ENCODE measurements at regions not wholly inside any gene's neighbourhood (a gene's known extent, or its start where the extent isn't known, plus 50 kb on each side); places are given as distances from the start of the nearest gene placed in this dataset.

DNA sequence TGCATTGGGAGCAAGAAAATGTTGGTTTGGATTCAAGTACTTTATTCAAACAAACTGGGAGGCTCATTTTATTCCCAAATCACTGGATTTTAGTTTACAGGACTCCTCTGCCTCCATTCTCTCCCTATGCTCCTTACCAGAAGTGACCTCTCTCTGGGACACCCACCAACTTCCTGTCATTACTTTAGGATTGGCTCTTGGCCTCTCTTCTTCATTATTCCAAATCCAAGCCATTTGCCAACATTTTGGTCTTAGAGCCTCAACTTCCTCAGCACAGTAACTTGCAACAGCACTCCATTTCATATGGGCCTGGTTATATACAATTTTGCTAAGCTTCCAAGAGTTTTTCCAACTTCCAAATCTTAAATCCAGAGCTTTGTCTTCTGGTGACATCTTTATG lies 432.1 kb downstream of the NR2F2 start:
- Histone ChIP-seq H3K4me3 (ENCODE audit: insufficient read depth, low read depth, low read length) (no peak overlapping the region), H2AFZ (replicated peaks; ENCODE audit: low read length, poor library complexity) (no peak overlapping the region), H2BK15ac (ENCODE audit: low read depth, low read length) (no peak overlapping the region), H3K4ac (ENCODE audit: low read depth, low read length) (no peak overlapping the region), H2BK5ac (ENCODE audit: low read depth, low read length, poor library complexity, severe bottlenecking) (no peak overlapping the region), H3K9me3 (ENCODE audit: control insufficient read depth, insufficient read depth, low read length) (peaks cover 14% of the 10 kb centered on the region), H4K8ac (ENCODE audit: low read depth in 2 of 2, low read length in 2 of 2) (no peak overlapping the region), H3K4me1 (ENCODE audit: control insufficient read depth, insufficient read depth, low read length) (no peaks in the 10 kb centered on the region), H4K20me1 (ENCODE audit: insufficient read depth, low read length) (no peaks in the 10 kb centered on the region), H3K56ac (ENCODE audit: extremely low read depth, insufficient read depth, low read length) (no peak overlapping the region), H3K14ac (replicated peaks; ENCODE audit: low read depth, low read length) (no peak overlapping the region), H3K4me2 (ENCODE audit: low read depth, low read length) (no peak overlapping the region), H2AK5ac (ENCODE audit: low read depth, low read length) (no peak overlapping the region), H3K9ac (ENCODE audit: low read depth, low read length) (no peak overlapping the region), H3K27ac (ENCODE audit: insufficient read depth, low read length) (no peak overlapping the region), H3K18ac (ENCODE audit: low read depth, low read length) (no peak overlapping the region), H2BK120ac (ENCODE audit: low read depth, low read length) (no peak overlapping the region), H3K23ac (ENCODE audit: low read depth, low read length) (no peak overlapping the region), H3K79me1 (ENCODE audit: low read depth in 1 of 2, low read length in 2 of 2) (no peaks in the 10 kb centered on the region), H3K36me3 (ENCODE audit: control insufficient read depth, insufficient read depth, low read length) (no peaks in the 10 kb centered on the region), H3K9me1 (ENCODE audit: insufficient read depth, low read length) (no peaks in the 10 kb centered on the region), H4K91ac (ENCODE audit: insufficient read depth, low read depth, low read length) (no peak overlapping the region), H3K27me3 (ENCODE audit: control insufficient read depth, insufficient read depth, low read length) (no peaks in the 10 kb centered on the region), H4K5ac (ENCODE audit: low read depth, low read length) (no peak overlapping the region), H2AK9ac (replicated peaks; ENCODE audit: low read depth, low read length, poor library complexity) (no peak overlapping the region), H2BK20ac (ENCODE audit: low read depth, low read length) (no peak overlapping the region)
- no TSS peak for BruUV-seq (replicated peaks)
- intact Hi-C loops (cut with micrococcal nuclease): no loop called here
- ChIA-PET POLR2A (ENCODE audit: unreplicated experiment) (no interaction called here), CTCF (no interaction called here)
- in situ Hi-C loops (cut with MboI; ENCODE audit: low sequenced_read_pairs): no loop called here
- DNase-seq (no peak), ATAC-seq (ENCODE audit: low read depth) (no peak)
- TF ChIP-seq NFE2L2 (IDR thresholded peaks at IDR 0.05; ENCODE audit: low read depth, low read length): no peak
- no peak for TF ChIP-seq FOS (IDR thresholded peaks at IDR 0.05; ENCODE audit: low read depth, low read length)
- TF ChIP-seq, protein P1, sequence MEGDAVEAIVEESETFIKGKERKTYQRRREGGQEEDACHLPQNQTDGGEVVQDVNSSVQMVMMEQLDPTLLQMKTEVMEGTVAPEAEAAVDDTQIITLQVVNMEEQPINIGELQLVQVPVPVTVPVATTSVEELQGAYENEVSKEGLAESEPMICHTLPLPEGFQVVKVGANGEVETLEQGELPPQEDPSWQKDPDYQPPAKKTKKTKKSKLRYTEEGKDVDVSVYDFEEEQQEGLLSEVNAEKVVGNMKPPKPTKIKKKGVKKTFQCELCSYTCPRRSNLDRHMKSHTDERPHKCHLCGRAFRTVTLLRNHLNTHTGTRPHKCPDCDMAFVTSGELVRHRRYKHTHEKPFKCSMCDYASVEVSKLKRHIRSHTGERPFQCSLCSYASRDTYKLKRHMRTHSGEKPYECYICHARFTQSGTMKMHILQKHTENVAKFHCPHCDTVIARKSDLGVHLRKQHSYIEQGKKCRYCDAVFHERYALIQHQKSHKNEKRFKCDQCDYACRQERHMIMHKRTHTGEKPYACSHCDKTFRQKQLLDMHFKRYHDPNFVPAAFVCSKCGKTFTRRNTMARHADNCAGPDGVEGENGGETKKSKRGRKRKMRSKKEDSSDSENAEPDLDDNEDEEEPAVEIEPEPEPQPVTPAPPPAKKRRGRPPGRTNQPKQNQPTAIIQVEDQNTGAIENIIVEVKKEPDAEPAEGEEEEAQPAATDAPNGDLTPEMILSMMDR (conservative IDR thresholded peaks at IDR 0.05; ENCODE audit: low read depth, low read length): no peak
- TF ChIP-seq RFX5 (IDR thresholded peaks at IDR 0.05; ENCODE audit: low read depth, low read length): no peak
- TF ChIP-seq RCOR1 (IDR thresholded peaks at IDR 0.05; ENCODE audit: insufficient replicate concordance, low read length): no peak
- TF ChIP-seq MAFK (IDR thresholded peaks at IDR 0.05; ENCODE audit: low read depth, low read length): no peak
- no peak for TF ChIP-seq POLR2A (IDR thresholded peaks at IDR 0.05; ENCODE audit: low read depth, low read length)
- no peak for TF ChIP-seq MAZ (IDR thresholded peaks at IDR 0.05; ENCODE audit: borderline replicate concordance, low read depth, low read length)
- TF ChIP-seq MXI1 (IDR thresholded peaks at IDR 0.05; ENCODE audit: borderline replicate concordance, low read depth, low read length): no peak
- TF ChIP-seq, protein P2, sequence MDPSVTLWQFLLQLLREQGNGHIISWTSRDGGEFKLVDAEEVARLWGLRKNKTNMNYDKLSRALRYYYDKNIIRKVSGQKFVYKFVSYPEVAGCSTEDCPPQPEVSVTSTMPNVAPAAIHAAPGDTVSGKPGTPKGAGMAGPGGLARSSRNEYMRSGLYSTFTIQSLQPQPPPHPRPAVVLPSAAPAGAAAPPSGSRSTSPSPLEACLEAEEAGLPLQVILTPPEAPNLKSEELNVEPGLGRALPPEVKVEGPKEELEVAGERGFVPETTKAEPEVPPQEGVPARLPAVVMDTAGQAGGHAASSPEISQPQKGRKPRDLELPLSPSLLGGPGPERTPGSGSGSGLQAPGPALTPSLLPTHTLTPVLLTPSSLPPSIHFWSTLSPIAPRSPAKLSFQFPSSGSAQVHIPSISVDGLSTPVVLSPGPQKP (IDR thresholded peaks at IDR 0.05; ENCODE audit: borderline replicate concordance, low read depth, low read length): no peak
- no peak for TF ChIP-seq BHLHE40 (IDR thresholded peaks at IDR 0.05; ENCODE audit: low read depth, low read length)
- TF ChIP-seq, protein P3, sequence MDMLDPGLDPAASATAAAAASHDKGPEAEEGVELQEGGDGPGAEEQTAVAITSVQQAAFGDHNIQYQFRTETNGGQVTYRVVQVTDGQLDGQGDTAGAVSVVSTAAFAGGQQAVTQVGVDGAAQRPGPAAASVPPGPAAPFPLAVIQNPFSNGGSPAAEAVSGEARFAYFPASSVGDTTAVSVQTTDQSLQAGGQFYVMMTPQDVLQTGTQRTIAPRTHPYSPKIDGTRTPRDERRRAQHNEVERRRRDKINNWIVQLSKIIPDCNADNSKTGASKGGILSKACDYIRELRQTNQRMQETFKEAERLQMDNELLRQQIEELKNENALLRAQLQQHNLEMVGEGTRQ (IDR thresholded peaks at IDR 0.05; ENCODE audit: low read depth, low read length): no peak
- dilution Hi-C loops (cut with HindIII; ENCODE audit: low sequenced_read_pairs, unreplicated experiment): no loop called here

Data from IMR-90 (cell line).